GM15510 (cell line): ENCODE measurements at regions not wholly inside any gene's neighbourhood (a gene's known extent, or its start where the extent isn't known, plus 50 kb on each side); places are given as distances from the start of the nearest gene placed in this dataset.

ENCODE experiments used
- POLR2A ChIP-seq: IDR thresholded peaks from 3 replicates; pipeline ENCODE4 v1.6.1; 2011; ENCODE audit warnings: borderline replicate concordance; ENCODE audit not compliant: insufficient read length; ENCODE audit errors: extremely low read depth

- no peak for TF ChIP-seq POLR2A
Observed at GRCh38 chr1:222216255-222216754, 331.6 kb downstream of the HHIPL2 start.

GRCh38 chr1:222210776-222211175, 337.1 kb downstream of the HHIPL2 start:
- TF ChIP-seq POLR2A = no peak

DNA sequence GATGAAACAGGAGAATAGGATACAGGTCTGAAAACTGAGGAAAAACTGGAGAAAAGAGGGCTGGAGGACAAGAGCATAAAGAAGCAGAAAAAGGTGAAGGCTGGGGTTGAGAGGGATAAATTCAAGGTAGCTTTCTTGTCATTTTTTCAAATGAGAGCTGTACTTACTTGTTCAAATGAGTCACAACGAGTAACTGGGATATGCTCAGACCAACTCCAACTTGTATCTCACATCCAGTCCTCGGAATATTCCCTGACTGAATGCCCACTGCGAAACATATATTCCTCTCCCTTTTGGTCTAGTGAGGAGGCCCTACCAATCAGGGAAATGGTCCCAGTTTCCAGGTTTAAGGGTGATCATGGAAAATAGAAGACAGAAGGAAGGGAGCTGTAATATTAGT, 343.4 kb downstream of the HHIPL2 start:
- no peak for TF ChIP-seq POLR2A

DNA sequence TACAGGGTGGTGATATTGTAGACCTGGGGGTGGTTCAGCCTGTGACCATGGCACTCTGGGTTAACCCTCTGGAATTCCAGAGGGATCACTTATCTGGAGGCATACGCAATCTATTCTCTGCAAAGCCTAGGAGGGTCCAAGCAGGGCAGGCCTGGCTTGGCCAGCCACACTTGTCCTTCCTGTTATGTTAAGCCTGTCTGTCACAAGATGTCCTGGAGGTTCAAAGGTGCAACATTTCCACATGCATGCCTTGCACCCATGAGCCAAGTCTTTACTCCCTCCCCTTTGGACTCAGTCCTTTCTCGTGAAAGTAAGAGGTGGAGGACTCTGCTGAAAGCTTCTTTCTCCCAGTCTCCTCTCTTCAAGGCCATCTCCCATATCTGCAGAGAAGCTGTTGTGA, 345.1 kb downstream of the HHIPL2 start:
- no peak for TF ChIP-seq POLR2A

GRCh38 chr1:222196736-222197135, 351.2 kb downstream of the HHIPL2 start:
- no peak for TF ChIP-seq POLR2A

- TF ChIP-seq POLR2A = no peak
Observed at GRCh38 chr1:222196288-222196687, 351.6 kb downstream of the HHIPL2 start.

- no peak for TF ChIP-seq POLR2A
Observed at GRCh38 chr1:222195857-222196256, 352.0 kb downstream of the HHIPL2 start.

DNA sequence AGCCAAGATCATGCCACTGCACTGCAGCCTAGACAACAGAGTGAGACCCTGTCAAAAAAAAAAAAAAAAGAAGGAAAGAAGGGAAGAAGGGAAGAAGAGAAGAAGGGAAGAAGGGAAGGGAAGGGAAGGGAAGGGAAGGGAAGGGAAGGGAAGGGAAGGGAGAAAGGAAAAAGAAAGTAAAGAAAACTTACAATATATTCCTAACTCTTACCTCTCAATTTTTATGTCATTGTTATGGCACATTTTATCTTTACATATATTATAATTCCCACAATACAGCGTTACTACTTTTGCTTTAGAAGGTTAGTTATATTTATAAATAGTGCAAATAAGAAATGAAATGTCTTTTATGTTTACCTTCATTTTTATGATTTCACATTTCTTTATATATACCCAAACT, 358.7 kb downstream of the HHIPL2 start:
- TF ChIP-seq POLR2A = no peak

DNA sequence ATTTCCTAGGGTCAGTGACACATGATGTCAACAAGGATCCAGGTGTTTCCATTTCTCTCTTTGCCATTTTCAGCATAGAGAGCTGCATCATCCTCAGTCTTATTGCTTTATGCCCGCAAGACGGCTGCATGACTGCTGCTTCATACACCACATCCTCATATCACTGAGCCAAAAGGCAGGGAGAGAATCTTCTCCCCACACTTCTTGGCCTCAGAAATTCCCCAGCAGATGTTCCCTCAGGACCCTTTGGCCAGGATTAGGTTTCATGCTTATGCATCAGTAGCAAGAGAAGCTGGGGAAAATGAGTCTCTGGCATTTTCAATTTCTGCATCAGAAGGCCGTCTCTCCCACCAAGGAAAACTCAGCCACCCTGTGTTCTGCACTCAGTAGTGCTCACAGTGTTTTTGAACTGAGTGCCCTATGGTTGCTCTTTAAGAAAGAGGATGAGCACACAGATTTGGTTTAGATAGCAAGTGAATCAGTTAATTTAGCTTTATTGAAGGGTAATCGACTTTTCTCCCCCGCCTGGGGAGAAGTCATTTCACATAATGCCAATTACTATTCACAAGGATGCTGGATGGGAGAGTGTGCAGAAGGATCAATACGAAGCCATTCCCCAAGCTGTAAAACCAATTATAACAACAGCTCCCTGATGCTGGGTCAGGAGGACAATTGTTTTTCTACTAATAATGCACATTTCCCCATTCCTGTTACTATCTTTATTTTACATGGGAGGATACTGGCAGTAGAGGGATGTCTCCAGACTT, 360.2 kb downstream of the HHIPL2 start:
- TF ChIP-seq POLR2A = no peak

DNA sequence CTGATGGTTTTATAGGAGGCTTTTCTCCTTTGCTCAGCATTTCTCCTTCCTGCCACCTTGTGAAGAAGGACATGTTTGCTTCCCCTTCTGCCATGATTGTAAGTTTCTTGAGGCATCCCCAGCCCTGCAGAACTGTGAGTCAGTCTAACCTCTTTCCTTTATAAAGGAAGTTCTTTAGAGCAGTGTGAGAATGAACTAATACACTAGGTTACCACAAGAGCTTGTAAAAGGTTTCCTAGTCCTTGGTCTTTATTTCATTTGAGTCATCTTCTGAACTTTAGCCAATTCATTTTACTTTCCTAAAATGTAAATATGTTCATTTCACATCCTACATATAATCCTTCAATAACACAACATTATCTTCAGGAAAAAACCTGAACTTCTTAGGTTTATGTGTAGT, 365.3 kb downstream of the HHIPL2 start:
- no peak for TF ChIP-seq POLR2A

DNA sequence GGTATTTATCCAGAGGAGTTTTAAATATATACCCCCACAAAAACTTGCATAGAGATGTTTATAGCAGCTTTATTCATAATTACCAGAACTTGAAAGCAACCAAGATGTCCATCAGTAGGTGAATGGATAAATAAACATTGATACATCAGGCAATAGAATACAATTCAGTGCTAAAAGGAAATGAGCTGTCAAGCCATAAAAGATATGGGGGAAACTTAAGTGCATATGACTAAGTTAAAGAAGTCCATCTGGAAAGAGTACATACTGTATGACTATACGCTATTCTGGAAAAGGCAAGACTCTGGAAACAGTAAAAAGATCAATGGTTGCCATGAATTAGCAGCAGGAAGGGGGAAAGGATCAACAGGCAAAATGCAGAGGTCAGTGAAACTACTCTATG, 366.7 kb downstream of the HHIPL2 start:
- no peak for TF ChIP-seq POLR2A

DNA sequence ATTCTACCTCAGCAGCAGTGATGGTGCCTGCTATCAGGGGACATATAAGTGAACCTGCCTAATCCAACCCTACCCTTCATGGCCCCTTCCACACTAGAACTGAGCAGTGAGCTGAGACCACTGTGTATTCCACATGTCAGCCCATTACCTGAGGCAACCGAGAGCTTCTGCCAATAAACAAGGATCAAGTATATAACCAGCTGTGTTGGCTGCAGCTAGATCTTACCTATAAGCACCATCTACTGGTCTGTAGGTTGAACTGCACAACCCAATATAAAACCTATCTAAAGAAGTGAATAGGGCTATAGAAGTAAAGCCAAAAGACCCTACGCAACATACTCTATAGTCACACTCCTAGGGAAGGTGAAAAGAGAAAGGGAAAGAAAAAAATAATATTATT, 376.9 kb downstream of the HHIPL2 start:
- TF ChIP-seq POLR2A = no peak

DNA sequence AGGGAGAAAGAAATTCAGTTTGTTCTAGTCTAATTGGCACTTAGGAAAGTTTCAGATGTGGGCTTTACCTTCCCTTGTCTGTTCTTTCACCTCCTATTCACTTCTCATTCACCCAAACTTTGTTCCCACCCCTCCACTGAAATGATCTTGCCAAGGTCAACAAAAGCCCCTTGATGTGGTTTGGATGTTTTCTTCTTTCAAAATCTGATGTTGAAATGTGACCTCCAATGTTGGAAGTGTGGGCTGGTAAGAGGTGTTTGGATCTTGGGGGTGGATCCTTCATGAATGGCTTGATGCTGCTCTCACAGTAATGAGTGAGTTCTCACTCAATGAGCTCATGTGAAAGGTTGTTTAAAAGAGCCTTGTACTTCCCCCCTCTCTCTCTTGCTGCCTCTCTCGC, 379.3 kb downstream of the HHIPL2 start:
- TF ChIP-seq POLR2A = no peak

DNA sequence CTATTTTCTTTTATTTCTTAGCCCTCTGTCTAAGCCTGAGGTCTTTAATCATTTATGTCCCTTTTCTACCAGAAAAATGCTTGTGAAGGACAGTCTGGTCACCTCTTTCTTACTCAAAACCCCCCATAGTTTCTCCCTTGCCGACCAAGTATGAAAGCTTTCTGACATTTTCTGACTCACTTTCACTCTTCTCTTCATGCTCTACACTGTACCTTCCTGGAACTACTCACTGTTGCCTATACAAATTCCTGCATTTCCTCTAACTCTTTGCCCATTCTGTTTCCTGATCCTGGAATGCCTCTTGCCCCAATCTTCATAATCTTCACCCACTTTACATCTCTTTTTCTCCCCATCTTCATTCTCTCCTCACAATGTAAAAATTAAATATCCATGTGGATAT, 380.0 kb downstream of the HHIPL2 start:
- no peak for TF ChIP-seq POLR2A

GRCh38 chr1:222167111-222167510, 380.8 kb downstream of the HHIPL2 start:
- TF ChIP-seq POLR2A = no peak

DNA sequence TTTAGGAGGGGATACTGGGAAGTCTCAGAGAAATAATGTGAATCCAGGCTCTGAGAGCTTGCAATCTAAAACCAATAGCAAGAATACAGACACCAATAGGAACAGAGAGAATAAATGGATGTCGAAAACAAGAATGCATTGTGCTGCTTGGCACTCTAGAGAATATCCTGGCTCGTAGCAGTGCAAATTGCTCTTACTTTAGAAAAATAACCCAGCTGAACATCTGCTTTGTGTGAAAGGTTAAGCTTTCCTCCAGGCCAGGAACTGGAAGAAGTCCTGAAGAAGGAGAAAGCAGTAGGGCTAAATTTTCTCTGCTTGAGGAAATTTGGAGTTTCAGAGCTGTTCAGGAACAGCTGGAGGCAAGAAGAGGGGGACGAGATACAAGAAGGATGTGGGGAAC, 382.3 kb downstream of the HHIPL2 start:
- TF ChIP-seq POLR2A = no peak
